ENCODE measurements at regions not wholly inside any gene's neighbourhood (a gene's known extent, or its start where the extent isn't known, plus 50 kb on each side); places are given as distances from the start of the nearest gene placed in this dataset.

DNA sequence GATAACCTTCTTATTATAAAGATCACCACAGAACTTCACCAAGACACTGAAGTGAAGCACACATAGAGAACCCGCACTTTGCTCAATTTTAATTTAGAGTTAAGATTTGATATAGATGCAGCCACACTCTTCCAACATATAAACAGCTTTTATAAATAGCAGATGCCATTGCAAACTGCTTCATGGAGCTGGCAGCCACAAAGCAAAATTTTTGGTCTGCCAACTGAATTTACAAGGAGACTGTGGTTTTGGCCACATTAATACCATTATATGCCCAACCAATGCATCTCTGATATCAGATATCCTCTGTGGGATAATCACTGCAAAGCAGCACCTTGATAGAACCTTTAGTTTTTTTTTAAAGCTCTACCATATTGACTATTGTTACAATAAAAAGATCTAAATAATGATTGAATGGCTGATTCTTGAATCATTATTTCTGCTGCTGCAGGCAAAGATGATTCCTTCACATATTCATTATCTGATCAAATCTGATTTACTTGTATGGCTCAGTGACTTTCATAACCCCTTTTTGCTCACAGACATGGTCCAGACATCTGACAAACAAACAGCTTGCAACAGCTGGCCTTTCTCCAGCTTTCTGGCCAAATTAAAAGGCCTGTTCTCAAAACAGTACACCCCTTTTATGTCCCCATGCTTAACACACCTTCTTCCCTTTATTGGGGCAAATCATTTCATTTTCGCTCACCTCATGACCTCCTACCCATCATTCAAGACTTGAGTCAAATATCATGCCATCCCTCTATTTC lies 88.4 kb downstream of the METTL4 start:
- TF ChIP-seq ESRRG (CRISPR knock-in tag; IDR thresholded peaks at IDR 0.05) (no peak), BACH2 (CRISPR knock-in tag; IDR thresholded peaks at IDR 0.05; ENCODE audit: borderline replicate concordance) (no peak), GLIS3 (CRISPR knock-in tag; IDR thresholded peaks at IDR 0.05) (no peak)
- TF ChIP-seq, protein P1, sequence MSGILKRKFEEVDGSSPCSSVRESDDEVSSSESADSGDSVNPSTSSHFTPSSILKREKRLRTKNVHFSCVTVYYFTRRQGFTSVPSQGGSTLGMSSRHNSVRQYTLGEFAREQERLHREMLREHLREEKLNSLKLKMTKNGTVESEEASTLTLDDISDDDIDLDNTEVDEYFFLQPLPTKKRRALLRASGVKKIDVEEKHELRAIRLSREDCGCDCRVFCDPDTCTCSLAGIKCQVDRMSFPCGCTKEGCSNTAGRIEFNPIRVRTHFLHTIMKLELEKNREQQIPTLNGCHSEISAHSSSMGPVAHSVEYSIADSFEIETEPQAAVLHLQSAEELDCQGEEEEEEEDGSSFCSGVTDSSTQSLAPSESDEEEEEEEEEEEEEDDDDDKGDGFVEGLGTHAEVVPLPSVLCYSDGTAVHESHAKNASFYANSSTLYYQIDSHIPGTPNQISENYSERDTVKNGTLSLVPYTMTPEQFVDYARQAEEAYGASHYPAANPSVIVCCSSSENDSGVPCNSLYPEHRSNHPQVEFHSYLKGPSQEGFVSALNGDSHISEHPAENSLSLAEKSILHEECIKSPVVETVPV (CRISPR knock-in tag; IDR thresholded peaks at IDR 0.05), result no peak
- ATAC-seq, result peak; percentile 18; the same call in 1 of the 3 replicates

DNA sequence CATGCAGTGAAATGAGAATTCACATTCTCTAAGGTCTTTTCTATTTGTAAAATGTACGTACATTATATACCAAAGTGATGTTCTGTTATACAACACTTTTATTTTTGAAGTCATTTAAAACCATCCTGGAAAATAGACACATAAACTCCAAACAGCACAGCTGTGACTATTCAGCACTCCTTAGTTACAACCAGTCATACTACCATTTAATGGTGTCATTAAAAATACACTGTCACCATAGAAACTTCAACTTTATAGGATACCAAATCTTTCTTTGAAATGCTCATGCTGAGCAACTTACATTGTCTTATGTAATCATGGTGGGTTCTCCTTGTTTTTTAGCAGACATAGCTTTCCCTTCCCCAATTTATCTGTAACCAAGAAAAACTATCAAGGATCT lies 85.3 kb downstream of the METTL4 start:
- no peak for ATAC-seq
- TF ChIP-seq OSR1 (CRISPR knock-in tag; IDR thresholded peaks at IDR 0.05) (no peak), ZNF8 (CRISPR knock-in tag; IDR thresholded peaks at IDR 0.05) (no peak), TSHZ2 (CRISPR knock-in tag; IDR thresholded peaks at IDR 0.05) (no peak), ISL1 (CRISPR knock-in tag; IDR thresholded peaks at IDR 0.05) (no peak), PPARA (CRISPR knock-in tag; IDR thresholded peaks at IDR 0.05; ENCODE audit: borderline replicate concordance) (no peak), TCF4 (CRISPR knock-in tag; IDR thresholded peaks at IDR 0.05; ENCODE audit: borderline replicate concordance) (no peak), BACH2 (CRISPR knock-in tag; IDR thresholded peaks at IDR 0.05; ENCODE audit: borderline replicate concordance) (no peak), ZNF565 (CRISPR knock-in tag; conservative IDR thresholded peaks at IDR 0.05; ENCODE audit: low read depth) (no peak)
- TF ChIP-seq, protein P1 (CRISPR knock-in tag; IDR thresholded peaks at IDR 0.05), result no peak

DNA sequence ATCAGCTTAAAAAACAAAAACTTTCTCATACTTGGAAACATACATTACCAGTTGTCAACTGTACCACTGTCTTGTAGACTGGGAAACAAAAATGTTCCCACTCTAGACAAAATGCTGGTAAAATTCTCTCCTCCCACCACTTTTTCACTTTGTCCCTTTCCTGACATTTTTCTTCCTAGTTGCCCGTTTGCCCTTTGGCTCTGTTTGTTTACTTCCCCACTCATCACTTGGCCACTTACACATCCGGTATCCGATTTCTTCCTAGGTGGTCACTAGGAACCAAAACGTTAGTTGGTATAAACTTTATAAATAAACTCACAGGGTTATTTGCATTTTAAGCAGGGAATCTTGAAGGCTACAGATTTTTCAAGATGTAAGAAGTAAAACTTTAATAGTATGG lies 84.9 kb downstream of the METTL4 start:
- TF ChIP-seq, protein P1 (CRISPR knock-in tag; IDR thresholded peaks at IDR 0.05), result no peak
- TF ChIP-seq ISL1 (CRISPR knock-in tag; IDR thresholded peaks at IDR 0.05), result no peak
- TF ChIP-seq ESRRG (CRISPR knock-in tag; IDR thresholded peaks at IDR 0.05), result no peak
- TF ChIP-seq TCF4 (CRISPR knock-in tag; IDR thresholded peaks at IDR 0.05; ENCODE audit: borderline replicate concordance), result no peak
- TF ChIP-seq ZFP3 (CRISPR knock-in tag; IDR thresholded peaks at IDR 0.05), result no peak
- no peak for TF ChIP-seq ZNF8 (CRISPR knock-in tag; IDR thresholded peaks at IDR 0.05)
- no peak for TF ChIP-seq PPARA (CRISPR knock-in tag; IDR thresholded peaks at IDR 0.05; ENCODE audit: borderline replicate concordance)
- no peak for TF ChIP-seq ARNTL (CRISPR knock-in tag; IDR thresholded peaks at IDR 0.05; ENCODE audit: borderline replicate concordance, low read depth)
- no peak for TF ChIP-seq POU6F1 (CRISPR knock-in tag; IDR thresholded peaks at IDR 0.05; ENCODE audit: borderline replicate concordance, low read depth)
- TF ChIP-seq ZNF565 (CRISPR knock-in tag; conservative IDR thresholded peaks at IDR 0.05; ENCODE audit: low read depth), result no peak
- no peak for TF ChIP-seq CSDC2 (CRISPR knock-in tag; IDR thresholded peaks at IDR 0.05)
- TF ChIP-seq RARB (CRISPR knock-in tag; IDR thresholded peaks at IDR 0.05), result no peak
- TF ChIP-seq SNAI2 (CRISPR knock-in tag; IDR thresholded peaks at IDR 0.05), result no peak
- no peak for TF ChIP-seq GLIS3 (CRISPR knock-in tag; IDR thresholded peaks at IDR 0.05)
- TF ChIP-seq ZC3H10 (CRISPR knock-in tag; IDR thresholded peaks at IDR 0.05), result no peak
- no peak for TF ChIP-seq TOX (CRISPR knock-in tag; IDR thresholded peaks at IDR 0.05; ENCODE audit: borderline replicate concordance)
- TF ChIP-seq BACH2 (CRISPR knock-in tag; IDR thresholded peaks at IDR 0.05; ENCODE audit: borderline replicate concordance), result no peak
- TF ChIP-seq, protein P2, sequence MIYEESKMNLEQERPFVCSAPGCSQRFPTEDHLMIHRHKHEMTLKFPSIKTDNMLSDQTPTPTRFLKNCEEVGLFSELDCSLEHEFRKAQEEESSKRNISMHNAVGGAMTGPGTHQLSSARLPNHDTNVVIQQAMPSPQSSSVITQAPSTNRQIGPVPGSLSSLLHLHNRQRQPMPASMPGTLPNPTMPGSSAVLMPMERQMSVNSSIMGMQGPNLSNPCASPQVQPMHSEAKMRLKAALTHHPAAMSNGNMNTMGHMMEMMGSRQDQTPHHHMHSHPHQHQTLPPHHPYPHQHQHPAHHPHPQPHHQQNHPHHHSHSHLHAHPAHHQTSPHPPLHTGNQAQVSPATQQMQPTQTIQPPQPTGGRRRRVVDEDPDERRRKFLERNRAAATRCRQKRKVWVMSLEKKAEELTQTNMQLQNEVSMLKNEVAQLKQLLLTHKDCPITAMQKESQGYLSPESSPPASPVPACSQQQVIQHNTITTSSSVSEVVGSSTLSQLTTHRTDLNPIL (CRISPR knock-in tag; IDR thresholded peaks at IDR 0.05; ENCODE audit: low read depth), result no peak
- no peak for ATAC-seq

All from SK-N-SH treated with all-trans-retinoic acid at 6 μM for 48 hours (cell line).